Fibroblast of lung (primary cell): ENCODE measurements at regions not wholly inside any gene's neighbourhood (a gene's known extent, or its start where the extent isn't known, plus 50 kb on each side); places are given as distances from the start of the nearest gene placed in this dataset.

Experiments used
- DNase-seq, 2 donors: peaks; one replicate each; pipeline versions ENCODE4 v3.0.0 to v3.0.0-alpha.2; 2010; ENCODE audit warnings: low read depth in 2 of 2
- H2AFZ ChIP-seq: 2 replicates; pipeline ENCODE4 v1.5.1; 2012; ENCODE audit warnings: low read length, control low read depth, inconsistent platforms
- H3K27ac ChIP-seq: 2 replicates; pipeline ENCODE4 v1.5.1; 2011; ENCODE audit warnings: low read length, control low read depth; ENCODE audit not compliant: insufficient read depth
- H3K27me3 ChIP-seq: 2 replicates; pipeline ENCODE4 v1.5.1; 2011; ENCODE audit warnings: mild to moderate bottlenecking, low read length; ENCODE audit not compliant: control insufficient read depth, insufficient read depth
- H3K36me3 ChIP-seq: 2 replicates; pipeline ENCODE4 v1.5.1; 2011; ENCODE audit warnings: low read length; ENCODE audit not compliant: control insufficient read depth, insufficient read depth
- H3K4me1 ChIP-seq: 2 replicates; pipeline ENCODE4 v1.5.1; 2011; ENCODE audit warnings: low read length; ENCODE audit not compliant: control insufficient read depth, insufficient read depth; ENCODE audit errors: extremely low read depth
- H3K4me2 ChIP-seq: 2 replicates; pipeline ENCODE4 v1.5.1; 2011; ENCODE audit warnings: low read length, control low read depth; ENCODE audit not compliant: insufficient read depth; ENCODE audit errors: extremely low read depth
- H3K4me3 ChIP-seq, 4 experiments: fragments of 200-600 bp in 1 of 4; sonication (generic) in 1 of 4; replicated peaks in 1 of 4; 2 replicates each; pipeline ENCODE4 v1.5.1; 2011 to 2016; ENCODE audit warnings: low read length in 4 of 4, low read depth in 3 of 4, mild to moderate bottlenecking in 3 of 4, control low read depth in 2 of 4, inconsistent platforms in 1 of 4, mixed read lengths in 1 of 4; ENCODE audit not compliant: insufficient read depth in 1 of 4; ENCODE audit errors: control extremely low read depth in 1 of 4
- H3K79me2 ChIP-seq: 2 replicates; pipeline ENCODE4 v1.5.1; 2012; ENCODE audit warnings: mild to moderate bottlenecking, low read length, inconsistent platforms; ENCODE audit not compliant: control insufficient read depth, insufficient read depth
- H3K9ac ChIP-seq: 2 replicates; pipeline ENCODE4 v1.5.1; 2011; ENCODE audit warnings: mild to moderate bottlenecking, low read length, control low read depth; ENCODE audit not compliant: insufficient read depth
- H3K9me3 ChIP-seq: 2 replicates; pipeline ENCODE4 v1.5.1; 2012; ENCODE audit warnings: low read depth, low read length; ENCODE audit not compliant: control insufficient read depth, insufficient read depth
- H4K20me1 ChIP-seq: 2 replicates; pipeline ENCODE4 v1.5.1; 2011; ENCODE audit warnings: low read length; ENCODE audit not compliant: control insufficient read depth, insufficient read depth; ENCODE audit errors: extremely low read depth
- CTCF ChIP-seq, 2 donors: IDR thresholded peaks in 1 of 2; conservative IDR thresholded peaks in 1 of 2; 1 replicate in 1 of 2; 2 replicates in 1 of 2; pipeline ENCODE4 v1.5.1; 2011 to 2012; ENCODE audit warnings: low read length in 2 of 2, control low read depth in 1 of 2, inconsistent platforms in 1 of 2, low read depth in 1 of 2, mild to moderate bottlenecking in 1 of 2
- EZH2 ChIP-seq: IDR thresholded peaks from 2 replicates; pipeline ENCODE4 v1.5.1; 2012; ENCODE audit warnings: low read length, control low read depth, mild to moderate bottlenecking; ENCODE audit errors: missing control alignments

GRCh38 chr6:139628270-139628669, 253.8 kb upstream of the CITED2 start:
- no peak overlapping the region for H2AFZ ChIP-seq
- DNase-seq = no peak
- H3K79me2 ChIP-seq = no peaks in the 10 kb centered on the region
- no peak overlapping the region for H3K27ac ChIP-seq
- H3K27me3 ChIP-seq = no peaks in the 10 kb centered on the region
- no peaks in the 10 kb centered on the region for H3K9me3 ChIP-seq
- no peaks in the 10 kb centered on the region for H3K4me1 ChIP-seq
- TF ChIP-seq EZH2 (no peak), CTCF (conservative IDR thresholded peaks at IDR 0.05 in 1 of 2, IDR thresholded peaks at IDR 0.05 in 1 of 2; ENCODE audit: low read depth in 1 of 2, low read length in 2 of 2) (no peak)
- no peak overlapping the region for H3K9ac ChIP-seq
- H4K20me1 ChIP-seq = no peaks in the 10 kb centered on the region
- no peak overlapping the region for H3K4me3 ChIP-seq
- no peak overlapping the region for H3K4me2 ChIP-seq
- no peaks in the 10 kb centered on the region for H3K36me3 ChIP-seq

GRCh38 chr6:139627091-139627490, 252.6 kb upstream of the CITED2 start:
- H3K9me3 ChIP-seq = no peaks in the 10 kb centered on the region
- H3K27ac ChIP-seq = no peak overlapping the region
- no peak overlapping the region for H2AFZ ChIP-seq
- TF ChIP-seq EZH2 (no peak), CTCF (conservative IDR thresholded peaks at IDR 0.05 in 1 of 2, IDR thresholded peaks at IDR 0.05 in 1 of 2; ENCODE audit: low read depth in 1 of 2, low read length in 2 of 2) (no peak)
- H3K36me3 ChIP-seq = no peaks in the 10 kb centered on the region
- H3K4me3 ChIP-seq = no peak overlapping the region
- no peak overlapping the region for H3K4me2 ChIP-seq
- H3K4me1 ChIP-seq = no peaks in the 10 kb centered on the region
- no peaks in the 10 kb centered on the region for H3K27me3 ChIP-seq
- no peaks in the 10 kb centered on the region for H3K79me2 ChIP-seq
- no peaks in the 10 kb centered on the region for H4K20me1 ChIP-seq
- no peak for DNase-seq
- H3K9ac ChIP-seq = no peak overlapping the region

GRCh38 chr6:139625998-139626975, 251.8 kb upstream of the CITED2 start:
- H3K4me2 ChIP-seq = no peak overlapping the region
- no peak overlapping the region for H3K4me3 ChIP-seq
- H3K9ac ChIP-seq = no peak overlapping the region
- no peaks in the 10 kb centered on the region for H3K79me2 ChIP-seq
- no peak overlapping the region for H3K27ac ChIP-seq
- H3K27me3 ChIP-seq = no peaks in the 10 kb centered on the region
- no peak overlapping the region for H2AFZ ChIP-seq
- H3K9me3 ChIP-seq = no peaks in the 10 kb centered on the region
- H4K20me1 ChIP-seq = no peaks in the 10 kb centered on the region
- H3K4me1 ChIP-seq = no peaks in the 10 kb centered on the region
- H3K36me3 ChIP-seq = no peaks in the 10 kb centered on the region
- peak; percentile 11 to 26 for DNase-seq
- no peak for TF ChIP-seq CTCF (conservative IDR thresholded peaks at IDR 0.05 in 1 of 2, IDR thresholded peaks at IDR 0.05 in 1 of 2; ENCODE audit: low read depth in 1 of 2, low read length in 2 of 2)
- TF ChIP-seq EZH2 = no peak
